Osteocyte (in vitro differentiated cells): ENCODE measurements at regions not wholly inside any gene's neighbourhood (a gene's known extent, or its start where the extent isn't known, plus 50 kb on each side); places are given as distances from the start of the nearest gene placed in this dataset.

Source experiments
- DNase-seq: peaks from one replicate; pipeline ENCODE4 v3.0.0; 2021; ENCODE audit warnings: mixed read lengths; ENCODE audit not compliant: unreplicated experiment; ENCODE audit errors: extremely low spot score
- H3K27ac Mint-ChIP-seq: one replicate; pipeline ENCODE4 v1.8.0; 2021; ENCODE audit warnings: mild to moderate bottlenecking, mixed read lengths; ENCODE audit not compliant: unreplicated experiment
- H3K27me3 Mint-ChIP-seq: one replicate; pipeline ENCODE4 v1.8.0; 2021; ENCODE audit warnings: mixed read lengths; ENCODE audit not compliant: unreplicated experiment
- H3K36me3 Mint-ChIP-seq: one replicate; pipeline ENCODE4 v1.8.0; 2021; ENCODE audit warnings: mixed read lengths; ENCODE audit not compliant: unreplicated experiment
- H3K4me1 Mint-ChIP-seq: one replicate; pipeline ENCODE4 v1.8.0; 2021; ENCODE audit warnings: mixed read lengths; ENCODE audit not compliant: unreplicated experiment
- H3K4me3 Mint-ChIP-seq: one replicate; pipeline ENCODE4 v1.8.0; 2021; ENCODE audit warnings: mild to moderate bottlenecking, moderate library complexity, mixed read lengths; ENCODE audit not compliant: unreplicated experiment
- H3K9me3 Mint-ChIP-seq: one replicate; pipeline ENCODE4 v1.8.0; 2021; ENCODE audit warnings: mixed read lengths; ENCODE audit not compliant: unreplicated experiment
- CTCF ChIP-seq: fragments of 200-600 bp; sonication (generic); IDR thresholded peaks from 2 replicates; pipeline ENCODE4 v1.5.0; 2021; ENCODE audit warnings: antibody characterized with exemption, mild to moderate bottlenecking, moderate library complexity

GRCh38 chr7:81600608-81601007 is 169.2 kb downstream of the HGF start:
- H3K36me3 Mint-ChIP-seq = peaks cover 5% of the 10 kb centered on the region
- no peak overlapping the region for H3K4me3 Mint-ChIP-seq
- no peaks in the 10 kb centered on the region for H3K27me3 Mint-ChIP-seq
- peaks cover 19% of the 10 kb centered on the region for H3K4me1 Mint-ChIP-seq
- TF ChIP-seq CTCF = no peak
- peaks cover 4% of the 10 kb centered on the region for H3K9me3 Mint-ChIP-seq
- DNase-seq = no peak
- H3K27ac Mint-ChIP-seq = no peak overlapping the region

GRCh38 chr7:81598951-81599350 is 170.9 kb downstream of the HGF start:
- Mint-ChIP-seq H3K36me3 (peaks cover 10% of the 10 kb centered on the region), H3K4me1 (peaks cover 21% of the 10 kb centered on the region), H3K9me3 (peaks cover 11% of the 10 kb centered on the region), H3K27ac (no peak overlapping the region), H3K27me3 (no peaks in the 10 kb centered on the region), H3K4me3 (no peak overlapping the region)
- no peak for TF ChIP-seq CTCF
- no peak for DNase-seq

- H3K4me3 Mint-ChIP-seq = no peak overlapping the region
- H3K27ac Mint-ChIP-seq = no peak overlapping the region
- TF ChIP-seq CTCF = no peak
- peaks cover 11% of the 10 kb centered on the region for H3K36me3 Mint-ChIP-seq
- H3K27me3 Mint-ChIP-seq = no peaks in the 10 kb centered on the region
- peaks cover 25% of the 10 kb centered on the region for H3K4me1 Mint-ChIP-seq
- no peak for DNase-seq
- H3K9me3 Mint-ChIP-seq = peaks cover 17% of the 10 kb centered on the region
These were observed 175.1 kb downstream of the HGF start for GRCh38 chr7:81594767-81595166.

GRCh38 chr7:81590131-81590530 is 179.7 kb downstream of the HGF start:
- DNase-seq = no peak
- H3K36me3 Mint-ChIP-seq = peaks cover 9% of the 10 kb centered on the region
- H3K4me3 Mint-ChIP-seq = no peak overlapping the region
- no peak for TF ChIP-seq CTCF
- peaks cover 7% of the 10 kb centered on the region for H3K4me1 Mint-ChIP-seq
- no peaks in the 10 kb centered on the region for H3K27me3 Mint-ChIP-seq
- H3K9me3 Mint-ChIP-seq = peaks cover 25% of the 10 kb centered on the region
- no peak overlapping the region for H3K27ac Mint-ChIP-seq

- Mint-ChIP-seq H3K36me3 (peaks cover 10% of the 10 kb centered on the region), H3K27me3 (no peaks in the 10 kb centered on the region), H3K4me1 (peaks cover 14% of the 10 kb centered on the region), H3K4me3 (no peak overlapping the region), H3K9me3 (peaks cover 17% of the 10 kb centered on the region), H3K27ac (peak overlapping the region; percentile 15)
- no peak for DNase-seq
- TF ChIP-seq CTCF = no peak
These were observed 185.2 kb downstream of the HGF start for GRCh38 chr7:81584667-81585066.
